Central memory CD8-positive, alpha-beta T cell (primary cell): ENCODE measurements at regions not wholly inside any gene's neighbourhood (a gene's known extent, or its start where the extent isn't known, plus 50 kb on each side); places are given as distances from the start of the nearest gene placed in this dataset.

Experiments
- ATAC-seq: fragments of 150-1000 bp; cut with Tn5 transposase; replicated peaks from 2 replicates; pipeline ENCODE4 v1.10.0; 2022; ENCODE audit warnings: mild to moderate bottlenecking, moderate FRiP score, moderate number of reproducible peaks; ENCODE audit not compliant: poor library complexity, severe bottlenecking; ENCODE audit errors: extremely low read depth
- DNase-seq, 2 donors: peaks; one replicate each; pipeline ENCODE4 v3.0.0; 2021; ENCODE audit warnings: low spot score in 2 of 2
- H3K27ac Mint-ChIP-seq: one replicate; pipeline ENCODE4 v1.8.0; 2022; ENCODE audit warnings: low read depth, mild to moderate bottlenecking, moderate library complexity, mixed read lengths
- H3K27me3 Mint-ChIP-seq: one replicate; pipeline ENCODE4 v1.8.0; 2022; ENCODE audit warnings: mixed read lengths
- H3K36me3 Mint-ChIP-seq: one replicate; pipeline ENCODE4 v1.8.0; 2022; ENCODE audit warnings: mild to moderate bottlenecking, moderate library complexity, mixed read lengths; ENCODE audit not compliant: insufficient read depth
- H3K4me1 Mint-ChIP-seq: one replicate; pipeline ENCODE4 v1.8.0; 2022; ENCODE audit warnings: mixed read lengths
- H3K4me3 Mint-ChIP-seq: one replicate; pipeline ENCODE4 v1.8.0; 2022; ENCODE audit warnings: mild to moderate bottlenecking, moderate library complexity, mixed read lengths
- H3K9me3 Mint-ChIP-seq: one replicate; pipeline ENCODE4 v1.8.0; 2022; ENCODE audit warnings: mixed read lengths

DNA sequence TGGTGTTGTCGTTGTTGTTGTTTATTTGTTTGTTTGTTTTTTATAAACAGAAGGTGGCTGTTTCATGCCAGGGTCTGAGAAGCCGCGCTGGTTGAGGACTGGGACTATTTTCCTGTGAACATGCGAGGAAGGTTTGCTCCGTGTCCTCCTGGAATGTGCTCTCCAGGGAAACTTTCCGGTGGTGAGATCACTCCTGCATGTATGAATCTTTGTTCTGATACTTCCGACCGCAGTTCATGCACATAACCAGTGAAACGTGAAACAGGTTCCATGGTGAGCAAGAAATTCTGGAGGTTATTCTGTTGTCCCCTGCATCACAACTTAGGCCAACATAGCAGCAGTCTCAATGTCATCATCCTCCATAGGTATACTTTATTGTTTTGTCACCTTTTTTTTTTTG lies 187.6 kb upstream of the ARGLU1 start:
- Mint-ChIP-seq H3K4me1 (no peaks in the 10 kb centered on the region), H3K4me3 (no peak overlapping the region), H3K27ac (no peak overlapping the region), H3K36me3 (no peaks in the 10 kb centered on the region), H3K9me3 (no peaks in the 10 kb centered on the region), H3K27me3 (no peaks in the 10 kb centered on the region)
- DNase-seq, result no peak
- no peak for ATAC-seq

DNA sequence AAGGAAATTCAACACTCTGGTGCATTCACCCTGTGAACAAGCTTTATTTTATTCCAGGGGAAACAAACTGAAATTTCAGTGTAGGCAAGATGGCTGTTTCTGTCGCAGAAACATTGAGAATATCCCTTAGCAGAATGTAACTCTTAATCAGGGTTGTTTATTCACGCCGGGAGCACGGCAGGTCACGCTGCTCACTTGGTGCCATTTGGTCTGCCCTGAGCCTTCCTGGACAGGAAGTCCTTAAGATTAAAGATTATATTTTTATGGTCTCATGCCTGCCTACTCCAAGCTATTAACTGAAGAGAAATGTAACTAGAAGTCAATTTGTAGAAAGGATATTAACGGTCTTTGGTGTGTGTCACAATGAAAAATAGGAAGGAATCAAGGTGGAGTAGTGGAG lies 185.3 kb upstream of the ARGLU1 start:
- Mint-ChIP-seq H3K36me3 (no peaks in the 10 kb centered on the region), H3K27ac (no peak overlapping the region), H3K4me1 (no peaks in the 10 kb centered on the region), H3K27me3 (no peaks in the 10 kb centered on the region), H3K4me3 (no peak overlapping the region), H3K9me3 (no peaks in the 10 kb centered on the region)
- DNase-seq (no peak), ATAC-seq (no peak)

DNA sequence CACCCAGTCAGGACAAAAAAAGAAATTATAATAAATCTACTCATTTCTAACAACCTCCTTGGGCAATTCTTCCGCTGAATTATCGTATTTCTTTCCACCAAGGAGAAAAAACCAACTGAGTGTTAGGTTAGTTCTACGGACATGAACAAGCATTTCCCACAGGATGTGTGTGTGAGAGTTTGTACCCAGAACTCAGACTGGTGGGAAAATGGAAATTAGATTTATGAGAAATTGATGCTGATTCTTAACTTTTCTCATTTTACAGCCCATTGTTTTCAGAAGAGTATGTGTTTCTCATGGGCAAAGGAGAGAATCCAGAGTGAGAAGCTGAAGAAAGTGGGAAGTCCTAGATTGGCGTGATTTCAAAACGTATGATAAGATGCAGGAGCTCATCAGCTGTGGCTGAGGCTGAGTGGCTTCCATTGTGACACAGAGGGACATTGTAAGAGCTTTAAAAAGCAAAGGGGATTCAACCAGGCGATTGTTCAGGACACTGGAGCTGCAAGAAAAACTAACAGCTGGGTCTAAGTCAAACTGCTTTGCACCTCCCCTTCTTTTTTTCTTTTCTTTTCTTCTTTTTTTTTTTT lies 184.7 kb upstream of the ARGLU1 start:
- Mint-ChIP-seq H3K4me1 (no peaks in the 10 kb centered on the region), H3K9me3 (no peaks in the 10 kb centered on the region), H3K27ac (no peak overlapping the region), H3K4me3 (no peak overlapping the region), H3K36me3 (no peaks in the 10 kb centered on the region), H3K27me3 (no peaks in the 10 kb centered on the region)
- no peak for ATAC-seq
- no peak for DNase-seq

DNA sequence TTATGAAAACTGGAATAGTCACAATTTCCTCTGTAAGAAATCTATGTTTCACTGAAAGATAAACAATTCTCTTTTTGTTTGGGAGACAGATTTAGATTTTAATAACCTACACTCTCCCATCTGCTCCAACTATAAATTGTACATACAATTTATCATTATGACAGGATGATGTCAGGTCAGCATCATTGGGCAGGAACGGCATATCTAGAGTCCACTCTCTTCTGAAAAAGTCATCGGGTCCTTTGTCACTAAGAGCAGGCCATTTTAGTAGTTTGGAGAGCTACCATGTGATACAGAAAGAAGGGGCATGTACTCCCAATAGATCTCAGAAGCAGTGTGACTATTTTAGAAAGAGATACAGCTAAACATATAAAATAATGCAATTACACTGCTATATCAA lies 180.8 kb upstream of the ARGLU1 start:
- no peak overlapping the region for H3K4me3 Mint-ChIP-seq
- H3K9me3 Mint-ChIP-seq, result no peaks in the 10 kb centered on the region
- no peak for DNase-seq
- H3K36me3 Mint-ChIP-seq, result no peaks in the 10 kb centered on the region
- H3K27ac Mint-ChIP-seq, result no peak overlapping the region
- H3K4me1 Mint-ChIP-seq, result no peaks in the 10 kb centered on the region
- ATAC-seq, result no peak
- no peaks in the 10 kb centered on the region for H3K27me3 Mint-ChIP-seq

DNA sequence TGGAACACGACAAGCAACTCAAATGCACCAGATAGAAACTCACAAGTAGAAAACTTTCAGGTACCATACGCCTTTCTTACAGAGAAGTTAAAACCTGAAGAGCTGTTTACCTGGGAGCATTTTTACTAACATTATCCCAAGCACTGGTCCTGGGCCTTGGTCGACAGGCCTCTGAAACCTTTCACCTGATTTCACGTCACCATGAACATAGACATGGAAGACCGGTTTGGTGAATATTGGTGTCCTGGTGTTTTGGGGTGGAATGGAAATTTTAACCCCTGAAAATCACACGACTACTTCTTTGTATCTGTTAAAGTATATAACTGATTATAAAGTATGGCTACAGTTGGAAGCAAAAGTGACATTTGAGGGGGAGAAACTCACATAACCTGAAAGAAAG lies 176.6 kb upstream of the ARGLU1 start:
- H3K4me3 Mint-ChIP-seq, result no peak overlapping the region
- H3K27me3 Mint-ChIP-seq, result no peaks in the 10 kb centered on the region
- DNase-seq, result no peak
- H3K27ac Mint-ChIP-seq, result no peak overlapping the region
- no peak for ATAC-seq
- no peaks in the 10 kb centered on the region for H3K36me3 Mint-ChIP-seq
- H3K9me3 Mint-ChIP-seq, result peaks cover 5% of the 10 kb centered on the region
- H3K4me1 Mint-ChIP-seq, result no peaks in the 10 kb centered on the region

DNA sequence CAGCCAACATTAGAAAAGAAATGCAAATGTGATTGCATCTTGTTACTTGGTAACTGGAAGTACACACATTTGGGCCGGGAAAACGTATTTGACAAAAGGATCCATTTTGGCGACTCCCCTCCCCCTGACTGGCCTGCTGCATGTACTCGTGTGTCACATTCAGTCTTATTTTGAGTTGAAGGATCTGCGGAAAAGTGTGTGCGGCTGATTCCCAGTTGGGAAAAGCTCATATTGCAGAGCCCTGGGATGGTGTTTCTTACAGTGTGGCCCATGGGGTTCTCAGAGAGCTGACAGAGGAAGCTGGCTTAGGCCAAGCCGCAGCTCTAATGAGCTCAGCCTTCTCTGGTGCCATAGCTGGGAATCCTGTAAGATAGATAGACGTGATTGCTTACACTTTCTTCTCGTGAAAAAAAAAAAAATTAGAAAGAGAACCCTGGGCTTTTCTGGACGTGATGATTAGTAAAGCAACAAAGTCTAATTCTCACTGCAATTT lies 170.3 kb upstream of the ARGLU1 start:
- Mint-ChIP-seq H3K36me3 (no peaks in the 10 kb centered on the region), H3K27ac (no peak overlapping the region), H3K4me3 (no peak overlapping the region), H3K4me1 (no peaks in the 10 kb centered on the region), H3K9me3 (peaks cover 10% of the 10 kb centered on the region), H3K27me3 (no peaks in the 10 kb centered on the region)
- ATAC-seq (no peak), DNase-seq (no peak)

DNA sequence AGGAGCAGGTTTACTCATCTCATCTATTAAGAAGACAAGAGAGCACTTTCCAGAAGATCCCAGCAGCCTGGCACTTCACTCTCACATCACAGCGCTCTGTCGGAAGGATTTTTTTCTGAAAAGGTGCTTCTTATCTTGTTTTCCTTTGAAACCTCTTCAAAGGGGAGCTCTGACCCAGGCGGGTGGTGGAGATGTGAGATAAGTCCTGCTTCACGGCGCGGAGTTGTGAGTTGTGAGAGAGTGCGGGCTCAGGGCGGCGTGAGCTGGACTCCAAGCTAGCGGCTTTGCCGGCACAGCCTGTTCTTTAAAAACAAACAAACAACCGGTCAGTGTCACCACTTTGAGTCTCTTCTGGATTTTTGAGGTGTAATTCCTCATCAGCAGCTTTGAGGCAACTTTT lies 169.0 kb upstream of the ARGLU1 start:
- ATAC-seq (no peak), DNase-seq (no peak)
- peaks cover 10% of the 10 kb centered on the region for H3K9me3 Mint-ChIP-seq
- no peak overlapping the region for H3K4me3 Mint-ChIP-seq
- peaks cover 9% of the 10 kb centered on the region for H3K27me3 Mint-ChIP-seq
- no peak overlapping the region for H3K27ac Mint-ChIP-seq
- H3K36me3 Mint-ChIP-seq, result no peaks in the 10 kb centered on the region
- no peaks in the 10 kb centered on the region for H3K4me1 Mint-ChIP-seq

DNA sequence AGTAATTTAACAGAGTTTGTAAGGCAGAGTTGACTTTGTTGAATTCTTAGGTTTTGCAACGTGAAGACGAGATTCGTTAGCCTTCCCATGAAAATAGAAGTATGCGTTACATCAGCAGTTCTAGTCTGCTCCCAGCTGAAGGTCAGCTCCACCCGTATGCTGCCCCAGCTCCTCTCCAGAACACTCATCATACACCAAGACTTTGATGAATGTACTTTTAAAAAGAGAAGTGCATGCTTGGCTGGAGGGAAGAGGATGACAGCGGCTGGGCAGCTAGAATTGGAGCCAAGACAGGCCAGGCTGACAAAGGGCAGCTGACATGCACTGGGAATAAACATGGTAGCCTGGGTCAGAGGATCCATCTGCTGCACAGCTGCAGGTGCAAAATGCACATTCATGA lies 166.3 kb upstream of the ARGLU1 start:
- ATAC-seq (no peak), DNase-seq (no peak)
- Mint-ChIP-seq H3K4me3 (no peak overlapping the region), H3K4me1 (no peaks in the 10 kb centered on the region), H3K27me3 (peaks cover 12% of the 10 kb centered on the region), H3K27ac (no peak overlapping the region), H3K36me3 (no peaks in the 10 kb centered on the region), H3K9me3 (peaks cover 5% of the 10 kb centered on the region)

DNA sequence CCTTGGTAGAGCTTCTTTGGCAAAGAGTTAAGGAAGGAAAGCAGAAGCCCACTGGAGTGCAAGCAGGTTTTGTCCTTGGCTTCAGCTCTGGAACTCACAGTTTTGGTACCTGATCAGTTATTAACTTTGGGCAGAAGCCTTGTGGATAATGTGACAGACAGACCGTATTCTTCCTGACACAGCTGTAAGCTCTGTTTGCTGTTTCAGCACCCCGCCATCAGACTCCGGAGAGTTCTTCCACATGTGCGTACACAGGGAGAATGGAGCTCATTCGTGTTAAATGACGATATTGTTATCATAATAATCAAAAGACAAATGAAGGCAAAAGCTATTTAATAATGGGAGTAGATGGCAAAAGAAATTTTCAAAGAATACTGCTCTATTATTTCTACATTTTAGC lies 155.1 kb upstream of the ARGLU1 start:
- no peaks in the 10 kb centered on the region for H3K4me1 Mint-ChIP-seq
- ATAC-seq (no peak), DNase-seq (no peak)
- H3K9me3 Mint-ChIP-seq, result peaks cover 6% of the 10 kb centered on the region
- H3K36me3 Mint-ChIP-seq, result no peaks in the 10 kb centered on the region
- no peak overlapping the region for H3K4me3 Mint-ChIP-seq
- H3K27me3 Mint-ChIP-seq, result no peaks in the 10 kb centered on the region
- no peak overlapping the region for H3K27ac Mint-ChIP-seq

DNA sequence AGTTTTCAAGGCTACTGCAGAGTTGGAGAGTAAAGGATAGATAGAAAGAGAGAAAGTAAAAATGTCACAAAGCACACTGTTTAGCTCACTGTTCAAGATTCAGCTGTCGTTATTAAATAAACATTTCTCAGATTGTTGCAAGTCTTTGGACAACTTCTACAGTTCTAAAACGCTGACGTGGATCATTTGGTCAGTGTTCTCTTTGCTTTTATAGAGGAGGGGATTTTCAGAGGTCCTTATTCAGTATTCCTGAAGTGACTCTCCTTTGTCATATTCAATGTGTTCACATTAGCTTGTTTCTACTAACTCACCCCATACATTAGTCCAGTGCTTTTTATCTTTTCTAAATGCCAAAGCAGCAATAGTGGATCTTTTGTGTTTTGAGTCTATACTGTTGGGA lies 154.7 kb upstream of the ARGLU1 start:
- Mint-ChIP-seq H3K27ac (no peak overlapping the region), H3K27me3 (no peaks in the 10 kb centered on the region), H3K4me3 (no peak overlapping the region), H3K9me3 (peaks cover 6% of the 10 kb centered on the region), H3K4me1 (no peaks in the 10 kb centered on the region), H3K36me3 (no peaks in the 10 kb centered on the region)
- DNase-seq, result no peak
- no peak for ATAC-seq

DNA sequence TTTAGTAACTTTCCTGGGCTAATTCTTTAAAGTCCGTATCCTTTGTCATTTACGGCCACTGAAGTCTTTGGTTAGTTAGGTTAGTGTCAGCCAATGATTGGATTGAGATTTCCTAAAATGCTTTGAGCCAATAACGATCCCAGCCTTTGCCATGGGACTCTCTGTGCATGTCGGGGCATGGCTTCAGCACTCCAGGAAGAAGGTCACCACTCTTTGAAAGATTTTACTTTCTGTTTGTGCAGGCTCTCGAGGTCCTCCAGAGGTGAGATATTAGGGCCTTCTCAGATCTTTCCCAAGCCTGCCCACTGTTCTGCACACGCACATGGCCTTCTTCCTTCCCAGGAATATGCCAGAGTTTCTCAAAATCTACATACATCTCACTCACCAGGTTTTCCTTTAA lies 153.7 kb upstream of the ARGLU1 start:
- ATAC-seq, result no peak
- Mint-ChIP-seq H3K36me3 (no peaks in the 10 kb centered on the region), H3K9me3 (peaks cover 6% of the 10 kb centered on the region)

DNA sequence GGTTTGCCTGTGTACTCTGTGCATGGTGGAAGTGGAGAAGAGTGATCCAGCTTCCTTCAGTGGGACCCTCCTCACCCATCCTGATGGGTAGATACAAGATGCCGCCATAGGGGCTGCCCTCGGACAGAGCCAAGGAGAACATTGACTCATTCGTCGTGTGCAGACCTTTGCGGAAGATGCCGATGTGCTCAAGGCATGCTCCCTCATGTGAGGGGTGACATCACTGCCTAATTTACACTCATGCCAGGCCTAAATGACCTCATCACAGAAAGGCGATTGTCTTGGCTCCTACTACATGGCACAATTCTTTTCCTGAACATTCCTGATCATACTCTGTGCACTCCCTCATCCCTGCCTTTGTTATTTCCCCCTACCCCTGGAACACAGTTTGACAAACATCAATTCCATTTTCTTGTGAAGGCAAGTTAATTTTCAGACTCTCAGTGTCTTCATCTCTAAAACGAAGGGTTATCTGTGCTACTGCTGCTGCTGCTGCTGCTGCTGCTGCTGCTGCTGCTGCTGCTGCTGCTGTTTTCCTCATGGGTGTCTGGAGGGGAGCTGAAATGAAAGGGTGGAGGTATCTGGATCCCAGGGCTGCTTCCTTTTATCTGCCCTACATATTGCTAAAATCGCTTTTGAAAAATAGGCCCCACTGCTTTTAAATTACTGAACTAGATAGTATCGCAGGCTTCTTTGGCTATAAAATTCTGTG lies 146.5 kb upstream of the ARGLU1 start:
- Mint-ChIP-seq H3K9me3 (peaks cover 11% of the 10 kb centered on the region), H3K4me3 (no peak overlapping the region), H3K27me3 (no peaks in the 10 kb centered on the region), H3K4me1 (no peaks in the 10 kb centered on the region), H3K27ac (no peak overlapping the region), H3K36me3 (no peaks in the 10 kb centered on the region)
- no peak for DNase-seq
- no peak for ATAC-seq

More for the DNA sequence above, 153.7 kb upstream of the ARGLU1 start:
- H3K27ac Mint-ChIP-seq, result no peak overlapping the region
- no peaks in the 10 kb centered on the region for H3K27me3 Mint-ChIP-seq
- no peak for DNase-seq
- no peaks in the 10 kb centered on the region for H3K4me1 Mint-ChIP-seq
- no peak overlapping the region for H3K4me3 Mint-ChIP-seq

DNA sequence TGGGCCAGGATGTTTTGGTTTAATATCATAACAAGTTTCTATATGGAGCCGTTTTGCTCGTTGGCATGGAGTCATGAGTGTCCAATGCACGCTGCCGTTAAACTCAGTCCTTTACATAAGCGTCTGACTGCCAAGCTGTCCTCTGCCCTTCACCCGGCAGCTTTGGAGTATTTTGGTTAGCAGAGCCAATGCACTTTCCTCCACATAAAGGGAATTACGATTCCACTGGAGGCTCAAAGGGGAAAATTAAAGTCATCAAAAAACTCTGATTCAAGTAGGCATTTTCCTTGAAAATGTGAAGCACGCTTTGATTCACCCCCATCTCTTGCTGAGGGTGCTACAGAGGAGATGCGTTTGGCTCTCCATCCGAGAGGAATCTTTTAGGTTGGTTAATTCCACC lies 144.4 kb upstream of the ARGLU1 start:
- Mint-ChIP-seq H3K27me3 (no peaks in the 10 kb centered on the region), H3K9me3 (peaks cover 11% of the 10 kb centered on the region)

More for the DNA sequence above, 144.4 kb upstream of the ARGLU1 start:
- H3K4me1 Mint-ChIP-seq, result no peaks in the 10 kb centered on the region
- no peak overlapping the region for H3K4me3 Mint-ChIP-seq
- H3K36me3 Mint-ChIP-seq, result no peaks in the 10 kb centered on the region
- H3K27ac Mint-ChIP-seq, result no peak overlapping the region
- DNase-seq, result no peak
- ATAC-seq, result no peak
